ENCODE measurements at regions not wholly inside any gene's neighbourhood (a gene's known extent, or its start where the extent isn't known, plus 50 kb on each side); places are given as distances from the start of the nearest gene placed in this dataset.

GRCh38 chr1:173407846-173408245 is 69.3 kb upstream of the PRDX6 start:
- TF ChIP-seq CTCF (IDR thresholded peaks at IDR 0.05; ENCODE audit: insufficient read depth, low read length): no peak
- no peak for TF ChIP-seq REST (IDR thresholded peaks at IDR 0.05; ENCODE audit: insufficient replicate concordance, low read depth)
